ENCODE measurements at regions not wholly inside any gene's neighbourhood (a gene's known extent, or its start where the extent isn't known, plus 50 kb on each side); places are given as distances from the start of the nearest gene placed in this dataset.

GRCh38 chr17:70332356-70333210 is 163.3 kb downstream of the KCNJ2 start:
- no peaks in the 10 kb centered on the region for H3K4me1 ChIP-seq

GRCh38 chr17:70336411-70336810 is 167.1 kb downstream of the KCNJ2 start:
- no peak for TF ChIP-seq POLR2A (IDR thresholded peaks at IDR 0.05)
- TF ChIP-seq CTCF (IDR thresholded peaks at IDR 0.05): no peak
- H3K4me3 ChIP-seq: no peak overlapping the region
- no peaks in the 10 kb centered on the region for H3K27me3 ChIP-seq
- intact Hi-C loops (cut with DNase I; ENCODE audit: low total_unique reads): no loop called here
- H3K4me1 ChIP-seq: no peaks in the 10 kb centered on the region
- H3K36me3 ChIP-seq: no peaks in the 10 kb centered on the region
- H3K9me3 ChIP-seq: no peaks in the 10 kb centered on the region
- no peak for DNase-seq
- H3K27ac ChIP-seq: no peak overlapping the region

More at GRCh38 chr17:70332356-70333210, 163.3 kb downstream of the KCNJ2 start:
- intact Hi-C loops (cut with DNase I; ENCODE audit: low total_unique reads): no loop called here
- TF ChIP-seq POLR2A (IDR thresholded peaks at IDR 0.05) (no peak), CTCF (IDR thresholded peaks at IDR 0.05) (no peak)
- H3K9me3 ChIP-seq: no peaks in the 10 kb centered on the region
- H3K36me3 ChIP-seq: no peaks in the 10 kb centered on the region
- no peaks in the 10 kb centered on the region for H3K27me3 ChIP-seq
- no peak overlapping the region for H3K27ac ChIP-seq
- no peak overlapping the region for H3K4me3 ChIP-seq
- DNase-seq: no peak

GRCh38 chr17:70338946-70339354 is 169.6 kb downstream of the KCNJ2 start:
- H3K27ac ChIP-seq: no peak overlapping the region
- no peak for DNase-seq
- H3K36me3 ChIP-seq: no peaks in the 10 kb centered on the region
- intact Hi-C loops (cut with DNase I; ENCODE audit: low total_unique reads): no loop called here
- H3K4me3 ChIP-seq: no peak overlapping the region
- H3K27me3 ChIP-seq: no peaks in the 10 kb centered on the region
- TF ChIP-seq CTCF (IDR thresholded peaks at IDR 0.05) (no peak), POLR2A (IDR thresholded peaks at IDR 0.05) (no peak)
- H3K9me3 ChIP-seq: no peaks in the 10 kb centered on the region
- no peaks in the 10 kb centered on the region for H3K4me1 ChIP-seq

- Histone ChIP-seq H3K36me3 (no peaks in the 10 kb centered on the region), H3K4me1 (no peaks in the 10 kb centered on the region), H3K9me3 (no peaks in the 10 kb centered on the region), H3K27me3 (no peaks in the 10 kb centered on the region), H3K27ac (no peak overlapping the region), H3K4me3 (no peak overlapping the region)
- no peak for DNase-seq
- TF ChIP-seq CTCF (IDR thresholded peaks at IDR 0.05): no peak
- TF ChIP-seq POLR2A (IDR thresholded peaks at IDR 0.05): no peak
- intact Hi-C loops (cut with DNase I; ENCODE audit: low total_unique reads): no loop called here
Measured at GRCh38 chr17:70343114-70343513, 173.8 kb downstream of the KCNJ2 start.

GRCh38 chr17:70344386-70345060 is 175.2 kb downstream of the KCNJ2 start:
- no peaks in the 10 kb centered on the region for H3K27me3 ChIP-seq
- no peaks in the 10 kb centered on the region for H3K4me1 ChIP-seq
- no peaks in the 10 kb centered on the region for H3K9me3 ChIP-seq
- TF ChIP-seq POLR2A (IDR thresholded peaks at IDR 0.05) (no peak), CTCF (IDR thresholded peaks at IDR 0.05) (no peak)
- H3K4me3 ChIP-seq: peak overlapping the region; percentile 2 to 25
- intact Hi-C loops (cut with DNase I; ENCODE audit: low total_unique reads): no loop called here
- H3K27ac ChIP-seq: peak overlapping the region in 1 of 2 donors; percentile 50
- H3K36me3 ChIP-seq: no peaks in the 10 kb centered on the region
- no peak for DNase-seq

Measured in uterus (tissue), 3 donors.